Naive thymus-derived CD8-positive, alpha-beta T cell (primary cell): ENCODE measurements at regions not wholly inside any gene's neighbourhood (a gene's known extent, or its start where the extent isn't known, plus 50 kb on each side); places are given as distances from the start of the nearest gene placed in this dataset.
"Not testable (repeated sequence)": the region's sequence is repeated elsewhere in the genome, so short reads cannot be mapped to it uniquely, and the experiment has no call there.

Experiments used
- ATAC-seq, 2 donors: fragments of 150-1000 bp; cut with Tn5 transposase in 1 of 2; sonication (Bioruptor Pico), chemical (Tn5 transposase) in 1 of 2; 1 replicate in 1 of 2; 2 replicates in 1 of 2; pipeline ENCODE4 v1.10.0; 2021; ENCODE audit warnings: mild to moderate bottlenecking in 2 of 2, moderate library complexity in 2 of 2
- POLR2A ChIA-PET: fragments of 350-600 bp; sonication (Branson Sonifier 250); formaldehyde crosslinking; loops from one replicate; lab custom pipeline; 2021; ENCODE audit warnings: antibody characterized with exemption; lab: Charles Lee
- DNase-seq, 10 donors: peaks; one replicate each; pipeline versions ENCODE4 v3.0.0 to v3.0.0-alpha.2; 2020 to 2022
- H3K27ac Mint-ChIP-seq, 10 donors: one replicate each; pipeline ENCODE4 v1.8.0; 2020 to 2022; ENCODE audit warnings: mild to moderate bottlenecking in 10 of 10, mixed read lengths in 10 of 10, moderate library complexity in 4 of 10, inconsistent platforms in 1 of 10
- H3K27me3 Mint-ChIP-seq, 5 donors: one replicate each; pipeline ENCODE4 v1.8.0; 2021 to 2022; ENCODE audit warnings: mixed read lengths in 5 of 5
- H3K36me3 Mint-ChIP-seq, 3 donors: one replicate each; pipeline ENCODE4 v1.8.0; 2020 to 2022; ENCODE audit warnings: mixed read lengths in 3 of 3, mild to moderate bottlenecking in 2 of 3, inconsistent platforms in 1 of 3
- H3K4me1 Mint-ChIP-seq, 4 donors: one replicate each; pipeline ENCODE4 v1.8.0; 2021 to 2022; ENCODE audit warnings: mixed read lengths in 4 of 4
- H3K4me3 Mint-ChIP-seq, 10 donors: one replicate each; pipeline ENCODE4 v1.8.0; 2020 to 2022; ENCODE audit warnings: mild to moderate bottlenecking in 10 of 10, mixed read lengths in 10 of 10, moderate library complexity in 6 of 10, inconsistent platforms in 1 of 10
- H3K9me3 Mint-ChIP-seq, 9 donors: one replicate each; pipeline ENCODE4 v1.8.0; 2020 to 2022; ENCODE audit warnings: mixed read lengths in 9 of 9, mild to moderate bottlenecking in 3 of 9, inconsistent platforms in 1 of 9, moderate library complexity in 1 of 9

- Mint-ChIP-seq H3K27ac (no peak overlapping the region), H3K27me3 (no peaks in the 10 kb centered on the region), H3K9me3 (peaks cover 0 to 12% (median 5%) of the 10 kb centered on the region in 9 donors), H3K36me3 (no peaks in the 10 kb centered on the region), H3K4me3 (no peak overlapping the region), H3K4me1 (no peaks in the 10 kb centered on the region)
- POLR2A ChIA-PET = no interaction called here
- ATAC-seq = no peak
- DNase-seq = no peak
Measured at GRCh38 chr6:95725344-95725743, 148.0 kb downstream of the MANEA start.

- Mint-ChIP-seq H3K4me3 (no peak overlapping the region), H3K27me3 (no peaks in the 10 kb centered on the region), H3K9me3 (no peaks in the 10 kb centered on the region)
Measured at GRCh38 chr6:95740157-95740556, 162.8 kb downstream of the MANEA start.

GRCh38 chr6:95741045-95741444 is 163.7 kb downstream of the MANEA start:
- POLR2A ChIA-PET = no interaction called here
- Mint-ChIP-seq H3K9me3 (no peaks in the 10 kb centered on the region), H3K27me3 (peaks cover 0 to 6% (median 0%) of the 10 kb centered on the region in 5 donors), H3K4me1 (no peaks in the 10 kb centered on the region), H3K4me3 (no peak overlapping the region), H3K27ac (no peak overlapping the region), H3K36me3 (no peaks in the 10 kb centered on the region)
- DNase-seq (no peak), ATAC-seq (no peak)

More at GRCh38 chr6:95740157-95740556, 162.8 kb downstream of the MANEA start:
- POLR2A ChIA-PET = no interaction called here
- Mint-ChIP-seq H3K4me1 (no peaks in the 10 kb centered on the region), H3K27ac (no peak overlapping the region), H3K36me3 (no peaks in the 10 kb centered on the region)
- DNase-seq (no peak), ATAC-seq (no peak)

- no peak overlapping the region for H3K27ac Mint-ChIP-seq
- H3K27me3 Mint-ChIP-seq = peaks cover 0 to 9% (median 0%) of the 10 kb centered on the region in 5 donors
- no peaks in the 10 kb centered on the region for H3K9me3 Mint-ChIP-seq
- DNase-seq (no peak), ATAC-seq (no peak)
- H3K4me3 Mint-ChIP-seq = no peak overlapping the region
- H3K4me1 Mint-ChIP-seq = no peaks in the 10 kb centered on the region
- H3K36me3 Mint-ChIP-seq = no peaks in the 10 kb centered on the region
- POLR2A ChIA-PET = no interaction called here
Measured at GRCh38 chr6:95742767-95743289, 165.5 kb downstream of the MANEA start.

- Mint-ChIP-seq H3K4me1 (no peaks in the 10 kb centered on the region), H3K27ac (no peak overlapping the region), H3K36me3 (no peaks in the 10 kb centered on the region), H3K27me3 (peaks cover 0 to 9% (median 0%) of the 10 kb centered on the region in 5 donors), H3K4me3 (no peak overlapping the region), H3K9me3 (no peaks in the 10 kb centered on the region)
- ATAC-seq (no peak), DNase-seq (no peak)
- POLR2A ChIA-PET = no interaction called here
Measured at GRCh38 chr6:95743591-95743990, 166.3 kb downstream of the MANEA start.

- H3K36me3 Mint-ChIP-seq, DNase-seq, H3K27ac Mint-ChIP-seq, H3K4me1 Mint-ChIP-seq, ATAC-seq, H3K9me3 Mint-ChIP-seq, POLR2A ChIA-PET, H3K27me3 Mint-ChIP-seq: not testable (repeated sequence)
- H3K4me3 Mint-ChIP-seq = peak overlapping the region in 1 of 10 donors; percentile 33
Measured at GRCh38 chr6:95758236-95759069, 181.1 kb downstream of the MANEA start.

- H3K9me3 Mint-ChIP-seq = peaks cover 0 to 4% (median 0%) of the 10 kb centered on the region in 9 donors
- H3K36me3 Mint-ChIP-seq = no peaks in the 10 kb centered on the region
- POLR2A ChIA-PET = no interaction called here
- H3K27me3 Mint-ChIP-seq = no peaks in the 10 kb centered on the region
- no peak overlapping the region for H3K27ac Mint-ChIP-seq
- H3K4me1 Mint-ChIP-seq = no peaks in the 10 kb centered on the region
- no peak for ATAC-seq
- no peak for DNase-seq
- H3K4me3 Mint-ChIP-seq = no peak overlapping the region
Measured at GRCh38 chr6:95767897-95768463, 190.6 kb downstream of the MANEA start.

GRCh38 chr6:95768539-95768938 is 191.2 kb downstream of the MANEA start:
- H3K4me1 Mint-ChIP-seq = no peaks in the 10 kb centered on the region
- H3K27me3 Mint-ChIP-seq = no peaks in the 10 kb centered on the region
- DNase-seq (no peak), ATAC-seq (no peak)
- H3K27ac Mint-ChIP-seq = no peak overlapping the region
- no peak overlapping the region for H3K4me3 Mint-ChIP-seq
- no peaks in the 10 kb centered on the region for H3K36me3 Mint-ChIP-seq
- POLR2A ChIA-PET = no interaction called here
- peaks cover 0 to 4% (median 0%) of the 10 kb centered on the region in 9 donors for H3K9me3 Mint-ChIP-seq

GRCh38 chr6:95777338-95777737 is 200.0 kb downstream of the MANEA start:
- POLR2A ChIA-PET = no interaction called here
- Mint-ChIP-seq H3K27me3 (no peaks in the 10 kb centered on the region), H3K4me3 (no peak overlapping the region), H3K36me3 (no peaks in the 10 kb centered on the region), H3K4me1 (no peaks in the 10 kb centered on the region), H3K27ac (no peak overlapping the region), H3K9me3 (peaks cover 0 to 8% (median 1%) of the 10 kb centered on the region in 9 donors)
- no peak for DNase-seq
- no peak for ATAC-seq

- DNase-seq = no peak
- Mint-ChIP-seq H3K4me3 (no peak overlapping the region), H3K27me3 (no peaks in the 10 kb centered on the region), H3K9me3 (peaks cover 0 to 8% (median 0%) of the 10 kb centered on the region in 9 donors), H3K27ac (no peak overlapping the region), H3K36me3 (no peaks in the 10 kb centered on the region), H3K4me1 (no peaks in the 10 kb centered on the region)
- ATAC-seq = no peak
- POLR2A ChIA-PET = no interaction called here
Measured at GRCh38 chr6:95780037-95780436, 202.7 kb downstream of the MANEA start.

- no peak overlapping the region for H3K27ac Mint-ChIP-seq
- H3K9me3 Mint-ChIP-seq = peaks cover 0 to 3% (median 0%) of the 10 kb centered on the region in 9 donors
- H3K4me1 Mint-ChIP-seq = no peaks in the 10 kb centered on the region
- no peak overlapping the region for H3K4me3 Mint-ChIP-seq
- no peaks in the 10 kb centered on the region for H3K27me3 Mint-ChIP-seq
- H3K36me3 Mint-ChIP-seq = no peaks in the 10 kb centered on the region
- POLR2A ChIA-PET = no interaction called here
- DNase-seq = no peak
- no peak for ATAC-seq
Measured at GRCh38 chr6:95784019-95784418, 206.7 kb downstream of the MANEA start.

- ATAC-seq = no peak
- POLR2A ChIA-PET = no interaction called here
Measured at GRCh38 chr6:95784869-95785268, 207.5 kb downstream of the MANEA start.

GRCh38 chr6:95785785-95786184 is 208.4 kb downstream of the MANEA start:
- Mint-ChIP-seq H3K4me1 (no peaks in the 10 kb centered on the region), H3K27me3 (no peaks in the 10 kb centered on the region), H3K9me3 (peaks cover 0 to 3% (median 0%) of the 10 kb centered on the region in 9 donors), H3K27ac (no peak overlapping the region), H3K4me3 (no peak overlapping the region), H3K36me3 (no peaks in the 10 kb centered on the region)
- DNase-seq = no peak
- POLR2A ChIA-PET = no interaction called here
- no peak for ATAC-seq

More at GRCh38 chr6:95784869-95785268, 207.5 kb downstream of the MANEA start:
- Mint-ChIP-seq H3K4me3 (no peak overlapping the region), H3K27me3 (no peaks in the 10 kb centered on the region), H3K36me3 (no peaks in the 10 kb centered on the region), H3K27ac (no peak overlapping the region), H3K4me1 (no peaks in the 10 kb centered on the region), H3K9me3 (peaks cover 0 to 3% (median 0%) of the 10 kb centered on the region in 9 donors)
- no peak for DNase-seq
